ENCODE measurements at regions not wholly inside any gene's neighbourhood (a gene's known extent, or its start where the extent isn't known, plus 50 kb on each side); places are given as distances from the start of the nearest gene placed in this dataset.

GRCh38 chr13:82224806-82225205 is 1657.5 kb downstream of the SLITRK1 start:
- no peak overlapping the region for H3K27ac ChIP-seq (ENCODE audit: low read length)

GRCh38 chr13:82221621-82222020 is 1660.7 kb downstream of the SLITRK1 start:
- Histone ChIP-seq H3K9me3 (ENCODE audit: control insufficient read depth, low read depth, low read length) (peaks cover under 1% of the 10 kb centered on the region), H3K27ac (ENCODE audit: low read length) (no peak overlapping the region), H3K4me3 (ENCODE audit: low read length) (no peak overlapping the region), H3K36me3 (ENCODE audit: control insufficient read depth, insufficient read depth, low read length) (no peaks in the 10 kb centered on the region), H3K27me3 (ENCODE audit: control insufficient read depth, insufficient read depth, low read length) (no peaks in the 10 kb centered on the region), H3K4me1 (ENCODE audit: control insufficient read depth, insufficient read depth, low read length) (no peaks in the 10 kb centered on the region)
- 100% methylated on average over 2 of the region's 4 CpGs for WGBS (ENCODE audit: insufficient coverage, low lambda C conversion rate)
- DNase-seq = no peak

More at GRCh38 chr13:82224806-82225205, 1657.5 kb downstream of the SLITRK1 start:
- Histone ChIP-seq H3K9me3 (ENCODE audit: control insufficient read depth, low read depth, low read length) (no peaks in the 10 kb centered on the region), H3K4me3 (ENCODE audit: low read length) (no peak overlapping the region), H3K4me1 (ENCODE audit: control insufficient read depth, insufficient read depth, low read length) (no peaks in the 10 kb centered on the region), H3K27me3 (ENCODE audit: control insufficient read depth, insufficient read depth, low read length) (no peaks in the 10 kb centered on the region), H3K36me3 (ENCODE audit: control insufficient read depth, insufficient read depth, low read length) (no peaks in the 10 kb centered on the region)
- 100% methylated on average over 1 of the region's 3 CpGs for WGBS (ENCODE audit: insufficient coverage, low lambda C conversion rate)
- no peak for DNase-seq

DNA sequence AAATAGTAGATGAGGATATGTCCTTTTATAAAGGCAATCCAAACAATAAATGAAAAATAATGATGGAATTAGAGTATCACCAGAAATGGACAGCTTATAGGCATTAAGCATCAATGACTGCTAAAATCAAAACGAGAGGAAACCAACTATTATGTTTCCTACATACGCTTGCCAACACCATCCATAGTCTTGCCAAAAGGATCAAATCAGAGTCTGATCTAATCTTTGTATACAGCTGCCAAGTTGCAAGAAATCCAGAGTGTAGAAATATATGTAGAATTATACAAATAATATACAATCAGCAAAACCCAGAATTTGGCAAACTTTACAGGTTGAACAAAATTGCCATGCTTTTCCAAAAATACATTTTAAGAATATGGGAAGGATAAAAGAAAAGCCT is 1661.6 kb downstream of the SLITRK1 start:
- Histone ChIP-seq H3K4me3 (ENCODE audit: low read length) (no peak overlapping the region), H3K4me1 (ENCODE audit: control insufficient read depth, insufficient read depth, low read length) (no peaks in the 10 kb centered on the region), H3K27me3 (ENCODE audit: control insufficient read depth, insufficient read depth, low read length) (no peaks in the 10 kb centered on the region), H3K27ac (ENCODE audit: low read length) (no peak overlapping the region), H3K9me3 (ENCODE audit: control insufficient read depth, low read depth, low read length) (peaks cover 7% of the 10 kb centered on the region), H3K36me3 (ENCODE audit: control insufficient read depth, insufficient read depth, low read length) (no peaks in the 10 kb centered on the region)
- no peak for DNase-seq
- WGBS (ENCODE audit: insufficient coverage, low lambda C conversion rate) = 100% methylated on average over 1 of the region's 2 CpGs

DNA sequence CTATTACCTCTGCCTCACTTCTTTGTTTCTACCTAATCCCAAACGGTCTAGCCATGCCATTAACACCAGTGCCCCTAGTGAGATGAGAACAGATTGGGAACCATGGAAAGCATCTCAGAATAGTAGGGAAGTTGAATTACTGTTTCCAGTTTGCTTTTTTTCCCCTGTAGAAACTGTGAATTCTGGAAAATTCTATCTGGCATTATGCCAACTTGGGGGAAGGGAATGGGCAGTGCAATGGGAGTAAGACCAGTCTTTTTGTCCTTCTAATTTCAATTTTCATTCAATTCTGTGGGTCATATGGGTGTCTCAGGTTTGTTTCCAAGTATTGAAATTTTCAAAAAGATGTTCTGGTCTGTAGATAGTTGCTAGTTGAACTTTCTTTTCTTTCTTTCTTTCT is 1666.1 kb downstream of the SLITRK1 start:
- no peak overlapping the region for H3K27ac ChIP-seq (ENCODE audit: low read length)
- no peaks in the 10 kb centered on the region for H3K27me3 ChIP-seq (ENCODE audit: control insufficient read depth, insufficient read depth, low read length)
- DNase-seq = no peak
- H3K4me1 ChIP-seq (ENCODE audit: control insufficient read depth, insufficient read depth, low read length) = no peaks in the 10 kb centered on the region
- no peaks in the 10 kb centered on the region for H3K36me3 ChIP-seq (ENCODE audit: control insufficient read depth, insufficient read depth, low read length)
- H3K9me3 ChIP-seq (ENCODE audit: control insufficient read depth, low read depth, low read length) = peaks cover 7% of the 10 kb centered on the region
- H3K4me3 ChIP-seq (ENCODE audit: low read length) = no peak overlapping the region
- no CpG with 5 or more reads among the region's 1 CpG for WGBS (ENCODE audit: insufficient coverage, low lambda C conversion rate)

DNA sequence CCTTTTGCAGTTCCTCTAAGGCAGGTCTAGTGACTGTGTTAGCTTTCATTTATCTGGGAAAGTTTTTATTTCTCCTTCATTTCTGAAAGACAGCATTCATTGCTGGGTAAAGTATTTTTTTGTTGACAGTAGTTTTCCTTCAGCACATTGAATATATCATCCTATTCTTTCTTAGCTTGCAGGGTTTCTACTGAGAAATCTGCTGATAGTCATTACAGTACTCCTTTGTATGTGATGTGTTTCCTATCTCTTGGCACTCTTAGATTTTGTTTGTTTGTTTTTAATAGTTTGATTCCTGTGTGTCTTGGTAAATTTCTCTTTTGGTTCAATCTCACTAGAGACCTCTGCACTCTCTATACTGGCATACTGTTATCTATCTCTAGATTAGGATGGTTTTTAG is 1667.9 kb downstream of the SLITRK1 start:
- no peaks in the 10 kb centered on the region for H3K4me1 ChIP-seq (ENCODE audit: control insufficient read depth, insufficient read depth, low read length)
- no peak for DNase-seq
- no peaks in the 10 kb centered on the region for H3K27me3 ChIP-seq (ENCODE audit: control insufficient read depth, insufficient read depth, low read length)
- no peak overlapping the region for H3K27ac ChIP-seq (ENCODE audit: low read length)
- H3K36me3 ChIP-seq (ENCODE audit: control insufficient read depth, insufficient read depth, low read length) = no peaks in the 10 kb centered on the region
- no peak overlapping the region for H3K4me3 ChIP-seq (ENCODE audit: low read length)
- peaks cover 7% of the 10 kb centered on the region for H3K9me3 ChIP-seq (ENCODE audit: control insufficient read depth, low read depth, low read length)

GRCh38 chr13:82206241-82206640 is 1676.0 kb downstream of the SLITRK1 start:
- Histone ChIP-seq H3K36me3 (ENCODE audit: control insufficient read depth, insufficient read depth, low read length) (no peaks in the 10 kb centered on the region), H3K4me1 (ENCODE audit: control insufficient read depth, insufficient read depth, low read length) (no peaks in the 10 kb centered on the region), H3K27me3 (ENCODE audit: control insufficient read depth, insufficient read depth, low read length) (no peaks in the 10 kb centered on the region), H3K27ac (ENCODE audit: low read length) (no peak overlapping the region), H3K4me3 (ENCODE audit: low read length) (no peak overlapping the region), H3K9me3 (ENCODE audit: control insufficient read depth, low read depth, low read length) (peaks cover 4% of the 10 kb centered on the region)
- DNase-seq = no peak
- no CpG with 5 or more reads among the region's 6 CpGs for WGBS (ENCODE audit: insufficient coverage, low lambda C conversion rate)

DNA sequence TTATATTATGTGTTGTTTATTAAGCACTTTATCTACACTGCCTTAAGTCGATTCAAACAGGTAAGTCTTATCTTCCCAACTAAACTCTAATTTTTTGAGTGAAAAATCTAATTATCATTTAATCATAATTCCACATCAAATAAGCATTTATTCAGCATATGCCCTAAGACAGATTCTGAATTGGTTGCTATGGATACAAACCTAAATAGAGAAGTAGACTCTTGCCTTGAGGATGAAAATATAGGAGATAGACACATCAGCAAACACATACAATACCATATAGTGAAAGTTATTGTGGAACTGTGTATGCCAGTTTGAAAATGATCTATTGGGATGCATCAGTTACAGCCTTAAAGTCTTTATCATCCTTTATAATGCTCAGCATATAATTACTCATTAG is 1679.9 kb downstream of the SLITRK1 start:
- WGBS (ENCODE audit: insufficient coverage, low lambda C conversion rate) = no CpG with 5 or more reads among the region's 1 CpG
- H3K4me1 ChIP-seq (ENCODE audit: control insufficient read depth, insufficient read depth, low read length) = no peaks in the 10 kb centered on the region
- H3K27me3 ChIP-seq (ENCODE audit: control insufficient read depth, insufficient read depth, low read length) = no peaks in the 10 kb centered on the region

DNA sequence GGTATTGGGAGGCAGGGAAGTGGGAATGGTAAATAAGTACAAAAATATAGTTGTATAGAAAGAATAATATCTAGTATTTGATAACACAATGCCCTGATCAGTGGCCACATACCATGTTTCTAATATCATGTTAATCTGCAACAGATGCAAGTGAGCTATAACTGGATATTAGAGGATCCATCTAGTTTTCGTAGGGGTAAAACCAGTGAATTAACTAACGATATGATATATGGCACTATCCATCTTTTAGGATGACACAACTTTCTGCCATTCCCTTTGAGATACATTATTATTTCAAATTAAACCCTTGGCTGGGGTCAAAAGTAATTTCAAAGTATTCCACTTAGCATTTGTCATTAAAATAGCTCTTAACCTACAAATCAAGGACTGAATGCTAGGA is 1686.2 kb downstream of the SLITRK1 start:
- Histone ChIP-seq H3K27me3 (ENCODE audit: control insufficient read depth, insufficient read depth, low read length) (no peaks in the 10 kb centered on the region), H3K4me1 (ENCODE audit: control insufficient read depth, insufficient read depth, low read length) (no peaks in the 10 kb centered on the region), H3K4me3 (ENCODE audit: low read length) (no peak overlapping the region), H3K27ac (ENCODE audit: low read length) (no peak overlapping the region), H3K9me3 (ENCODE audit: control insufficient read depth, low read depth, low read length) (no peaks in the 10 kb centered on the region), H3K36me3 (ENCODE audit: control insufficient read depth, insufficient read depth, low read length) (no peaks in the 10 kb centered on the region)
- 80% methylated on average over 1 of the region's 2 CpGs for WGBS (ENCODE audit: insufficient coverage, low lambda C conversion rate)
- DNase-seq = no peak

More for the DNA sequence above, 1679.9 kb downstream of the SLITRK1 start:
- no peak for DNase-seq
- Histone ChIP-seq H3K27ac (ENCODE audit: low read length) (no peak overlapping the region), H3K4me3 (ENCODE audit: low read length) (no peak overlapping the region), H3K9me3 (ENCODE audit: control insufficient read depth, low read depth, low read length) (peaks cover 4% of the 10 kb centered on the region), H3K36me3 (ENCODE audit: control insufficient read depth, insufficient read depth, low read length) (no peaks in the 10 kb centered on the region)

- Histone ChIP-seq H3K4me3 (ENCODE audit: low read length) (no peak overlapping the region), H3K36me3 (ENCODE audit: control insufficient read depth, insufficient read depth, low read length) (no peaks in the 10 kb centered on the region), H3K27ac (ENCODE audit: low read length) (no peak overlapping the region), H3K27me3 (ENCODE audit: control insufficient read depth, insufficient read depth, low read length) (no peaks in the 10 kb centered on the region), H3K9me3 (ENCODE audit: control insufficient read depth, low read depth, low read length) (no peaks in the 10 kb centered on the region), H3K4me1 (ENCODE audit: control insufficient read depth, insufficient read depth, low read length) (no peaks in the 10 kb centered on the region)
- DNase-seq = no peak
- no CpG with 5 or more reads among the region's 1 CpG for WGBS (ENCODE audit: insufficient coverage, low lambda C conversion rate)
These were observed 1695.0 kb downstream of the SLITRK1 start for GRCh38 chr13:82187227-82187626.

DNA sequence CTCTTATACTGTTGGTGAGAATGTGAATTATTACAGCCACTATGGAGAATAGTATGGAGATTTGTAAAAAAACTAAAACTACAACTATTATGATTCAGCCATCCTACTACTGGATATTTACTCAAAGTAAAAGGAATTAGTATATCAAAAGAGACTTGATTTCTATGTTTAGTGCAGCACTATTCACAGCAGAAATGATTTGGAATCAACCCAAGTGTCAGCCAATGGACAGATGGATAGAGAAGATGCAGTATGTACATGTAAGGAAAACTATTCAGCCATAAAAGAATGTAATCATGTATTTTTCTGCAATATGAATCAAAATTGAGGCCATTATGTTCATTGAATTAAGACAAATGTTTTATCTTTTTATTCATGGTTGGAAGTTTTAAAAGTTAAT is 1705.5 kb downstream of the SLITRK1 start:
- H3K9me3 ChIP-seq (ENCODE audit: control insufficient read depth, low read depth, low read length) = no peaks in the 10 kb centered on the region
- H3K27me3 ChIP-seq (ENCODE audit: control insufficient read depth, insufficient read depth, low read length) = no peaks in the 10 kb centered on the region
- DNase-seq = no peak

GRCh38 chr13:82165396-82166174 is 1716.7 kb downstream of the SLITRK1 start:
- DNase-seq = peak in 1 of 2 donors; percentile 4
- Histone ChIP-seq H3K4me3 (ENCODE audit: low read length) (no peak overlapping the region), H3K27ac (ENCODE audit: low read length) (no peak overlapping the region), H3K36me3 (ENCODE audit: control insufficient read depth, insufficient read depth, low read length) (no peaks in the 10 kb centered on the region), H3K27me3 (ENCODE audit: control insufficient read depth, insufficient read depth, low read length) (no peaks in the 10 kb centered on the region), H3K9me3 (ENCODE audit: control insufficient read depth, low read depth, low read length) (peaks cover 15% of the 10 kb centered on the region), H3K4me1 (ENCODE audit: control insufficient read depth, insufficient read depth, low read length) (no peaks in the 10 kb centered on the region)
- WGBS (ENCODE audit: insufficient coverage, low lambda C conversion rate) = no CpG with 5 or more reads among the region's 18 CpGs

More for the DNA sequence above, 1705.5 kb downstream of the SLITRK1 start:
- H3K4me1 ChIP-seq (ENCODE audit: control insufficient read depth, insufficient read depth, low read length) = no peaks in the 10 kb centered on the region
- no peaks in the 10 kb centered on the region for H3K36me3 ChIP-seq (ENCODE audit: control insufficient read depth, insufficient read depth, low read length)
- H3K27ac ChIP-seq (ENCODE audit: low read length) = no peak overlapping the region
- H3K4me3 ChIP-seq (ENCODE audit: low read length) = no peak overlapping the region
